ENCODE measurements at regions not wholly inside any gene's neighbourhood (a gene's known extent, or its start where the extent isn't known, plus 50 kb on each side); places are given as distances from the start of the nearest gene placed in this dataset.
"Not testable (repeated sequence)": the region's sequence is repeated elsewhere in the genome, so short reads cannot be mapped to it uniquely, and the experiment has no call there.

GRCh38 chr6:67450641-67451040 is 1184.4 kb upstream of the ADGRB3 start:
- no peaks in the 10 kb centered on the region for H3K27me3 ChIP-seq (ENCODE audit: control insufficient read depth, insufficient read depth, low read length)
- no peaks in the 10 kb centered on the region for H3K36me3 ChIP-seq (ENCODE audit: control insufficient read depth, insufficient read depth, low read length)
- FAIRE-seq (no peak), DNase-seq (ENCODE audit: low read depth) (no peak)
- TF ChIP-seq CTCF (IDR thresholded peaks at IDR 0.05; ENCODE audit: insufficient read depth, low read length, severe bottlenecking), result no peak
- no peak overlapping the region for H3K4me3 ChIP-seq (ENCODE audit: low read depth, low read length)

GRCh38 chr6:67449602-67450001 is 1185.5 kb upstream of the ADGRB3 start:
- no peak for TF ChIP-seq CTCF (IDR thresholded peaks at IDR 0.05; ENCODE audit: insufficient read depth, low read length, severe bottlenecking)
- no peak overlapping the region for H3K4me3 ChIP-seq (ENCODE audit: low read depth, low read length)
- no peaks in the 10 kb centered on the region for H3K36me3 ChIP-seq (ENCODE audit: control insufficient read depth, insufficient read depth, low read length)
- H3K27me3 ChIP-seq (ENCODE audit: control insufficient read depth, insufficient read depth, low read length), result no peaks in the 10 kb centered on the region
- DNase-seq (ENCODE audit: low read depth) (no peak), FAIRE-seq (no peak)

- no peaks in the 10 kb centered on the region for H3K36me3 ChIP-seq (ENCODE audit: control insufficient read depth, insufficient read depth, low read length)
- no peak for FAIRE-seq
- no peak for DNase-seq (ENCODE audit: low read depth)
- no peaks in the 10 kb centered on the region for H3K27me3 ChIP-seq (ENCODE audit: control insufficient read depth, insufficient read depth, low read length)
- no peak overlapping the region for H3K4me3 ChIP-seq (ENCODE audit: low read depth, low read length)
- no peak for TF ChIP-seq CTCF (IDR thresholded peaks at IDR 0.05; ENCODE audit: insufficient read depth, low read length, severe bottlenecking)
These were observed 1202.0 kb upstream of the ADGRB3 start for GRCh38 chr6:67433124-67433523.

GRCh38 chr6:67431076-67431475 is 1204.0 kb upstream of the ADGRB3 start:
- DNase-seq (ENCODE audit: low read depth) (no peak), FAIRE-seq (no peak)
- TF ChIP-seq CTCF (IDR thresholded peaks at IDR 0.05; ENCODE audit: insufficient read depth, low read length, severe bottlenecking), result no peak
- no peak overlapping the region for H3K4me3 ChIP-seq (ENCODE audit: low read depth, low read length)
- no peaks in the 10 kb centered on the region for H3K27me3 ChIP-seq (ENCODE audit: control insufficient read depth, insufficient read depth, low read length)
- no peaks in the 10 kb centered on the region for H3K36me3 ChIP-seq (ENCODE audit: control insufficient read depth, insufficient read depth, low read length)

- DNase-seq (ENCODE audit: low read depth); H3K36me3 ChIP-seq (ENCODE audit: control insufficient read depth, insufficient read depth, low read length); H3K27me3 ChIP-seq (ENCODE audit: control insufficient read depth, insufficient read depth, low read length); H3K4me3 ChIP-seq (ENCODE audit: low read depth, low read length); FAIRE-seq: not testable (repeated sequence)
These were observed 1208.4 kb upstream of the ADGRB3 start for GRCh38 chr6:67426686-67427085.

- no peak for TF ChIP-seq CTCF (IDR thresholded peaks at IDR 0.05; ENCODE audit: insufficient read depth, low read length, severe bottlenecking)
- Histone ChIP-seq H3K4me3 (ENCODE audit: low read depth, low read length) (no peak overlapping the region), H3K36me3 (ENCODE audit: control insufficient read depth, insufficient read depth, low read length) (no peaks in the 10 kb centered on the region), H3K27me3 (ENCODE audit: control insufficient read depth, insufficient read depth, low read length) (no peaks in the 10 kb centered on the region)
- DNase-seq (ENCODE audit: low read depth) (no peak), FAIRE-seq (no peak)
These were observed 1223.0 kb upstream of the ADGRB3 start for GRCh38 chr6:67412035-67412434.

Data from bronchial epithelial cell (primary cell).